H1 (cell line): ENCODE measurements at regions not wholly inside any gene's neighbourhood (a gene's known extent, or its start where the extent isn't known, plus 50 kb on each side); places are given as distances from the start of the nearest gene placed in this dataset.

Experiments
- CTCF ChIA-PET: fragments of 300-600 bp; sonication (Branson Sonifier 250); formaldehyde crosslinking; loops from one replicate; lab custom pipeline; 2021; ENCODE audit not compliant: partially characterized antibody; lab: Charles Lee
- POLR2A ChIA-PET: fragments of 300-600 bp; sonication (Branson Sonifier 250); formaldehyde crosslinking; loops from one replicate; lab custom pipeline; 2021; ENCODE audit warnings: inconsistent platforms; ENCODE audit not compliant: partially characterized antibody; lab: Charles Lee
- DNase-seq, 2 experiments: peaks; one replicate each; pipeline versions ENCODE4 v3.0.0 to v3.0.0-alpha.2; 2010 to 2022; ENCODE audit warnings: low spot score in 2 of 2, low read depth in 1 of 2, mixed read lengths in 1 of 2
- FAIRE-seq: peaks from 2 replicates; lab custom pipeline; 2011; peaks lifted over from hg19 to GRCh38; lab: Jason Lieb, UNC
- H2AFZ ChIP-seq: 2 replicates; pipeline ENCODE4 v1.8.1; 2012; ENCODE audit warnings: low read length, inconsistent platforms
- H2AK5ac ChIP-seq: 2 replicates; pipeline ENCODE4 v1.6.1; 2013; ENCODE audit warnings: low read depth, low read length
- H2BK120ac ChIP-seq: replicated peaks from 2 replicates; pipeline ENCODE3; 2013; ENCODE audit warnings: low read depth, low read length, inconsistent platforms
- H2BK12ac ChIP-seq: 2 replicates; pipeline ENCODE4 v1.6.1; 2013; ENCODE audit warnings: low read depth, low read length
- H2BK15ac ChIP-seq: 2 replicates; pipeline ENCODE4 v1.6.1; 2013; ENCODE audit warnings: low read length
- H2BK20ac ChIP-seq: 2 replicates; pipeline ENCODE4 v1.6.1; 2013; ENCODE audit warnings: low read length
- H2BK5ac ChIP-seq: 2 replicates; pipeline ENCODE4 v1.6.1; 2013; ENCODE audit warnings: low read depth, low read length
- H3K14ac ChIP-seq: 2 replicates; pipeline ENCODE4 v1.6.1; 2013; ENCODE audit warnings: inconsistent platforms; ENCODE audit not compliant: insufficient read length
- H3K18ac ChIP-seq: 2 replicates; pipeline ENCODE4 v1.6.1; 2013; ENCODE audit warnings: low read length; ENCODE audit errors: extremely low read depth
- H3K23ac ChIP-seq: 2 replicates; pipeline ENCODE4 v1.6.1; 2013; ENCODE audit warnings: inconsistent platforms; ENCODE audit not compliant: insufficient read length
- H3K23me2 ChIP-seq: 2 replicates; pipeline ENCODE4 v1.6.1; 2013; ENCODE audit warnings: low read depth, low read length
- H3K27ac ChIP-seq: 2 replicates; pipeline ENCODE4 v1.6.1; 2011; ENCODE audit warnings: low read depth, low read length, inconsistent platforms
- H3K27me3 ChIP-seq, 4 experiments: replicated peaks in 1 of 4; 1 replicate in 1 of 4; 2 replicates in 3 of 4; pipeline versions ENCODE4 v1.6.1 to v1.8.1; 2011 to 2013; ENCODE audit warnings: low read length in 3 of 4, mild to moderate bottlenecking in 3 of 4, inconsistent platforms in 2 of 4, mixed read lengths in 2 of 4, moderate library complexity in 1 of 4; ENCODE audit not compliant: control insufficient read depth in 3 of 4, insufficient read depth in 3 of 4; ENCODE audit errors: extremely low read depth in 1 of 4
- H3K36me3 ChIP-seq, 4 experiments: 2 replicates each; pipeline versions ENCODE4 v1.6.1 to v1.8.1; 2011 to 2013; ENCODE audit warnings: mild to moderate bottlenecking in 4 of 4, low read length in 3 of 4, moderate library complexity in 2 of 4, control low read depth in 1 of 4, inconsistent platforms in 1 of 4; ENCODE audit not compliant: insufficient read depth in 4 of 4, control insufficient read depth in 2 of 4
- H3K4ac ChIP-seq: replicated peaks from 2 replicates; pipeline ENCODE3; 2013; ENCODE audit warnings: low read length, low read depth, mixed read lengths, inconsistent platforms; ENCODE audit not compliant: insufficient read length
- H3K4me1 ChIP-seq, 4 experiments: replicated peaks in 1 of 4; 1 replicate in 1 of 4; 2 replicates in 3 of 4; pipeline versions ENCODE4 v1.6.1 to v1.8.1; 2011 to 2013; ENCODE audit warnings: low read length in 3 of 4, inconsistent platforms in 2 of 4, mixed read lengths in 1 of 4; ENCODE audit not compliant: insufficient read depth in 4 of 4, control insufficient read depth in 3 of 4
- H3K4me2 ChIP-seq, 2 experiments: 2 replicates each; pipeline versions ENCODE4 v1.6.1 to v1.8.1; 2011 to 2013; ENCODE audit warnings: low read depth in 2 of 2, low read length in 2 of 2, control low read depth in 1 of 2, inconsistent platforms in 1 of 2, mild to moderate bottlenecking in 1 of 2; ENCODE audit not compliant: insufficient read depth in 1 of 2
- H3K4me3 ChIP-seq, 4 experiments: fragments of 200-600, 300-600 bp in 1 of 4; sonication (generic), shearing (Covaris generic), sonication (Bioruptor Twin) in 1 of 4; 2 replicates each; pipeline versions ENCODE4 v1.5.1 to v1.8.1; 2011 to 2016; ENCODE audit warnings: low read length in 4 of 4, low read depth in 3 of 4, control low read depth in 2 of 4, inconsistent platforms in 2 of 4, mild to moderate bottlenecking in 2 of 4, mixed read lengths in 1 of 4, moderate library complexity in 1 of 4; ENCODE audit not compliant: insufficient read depth in 2 of 4; ENCODE audit errors: extremely low read depth in 1 of 4
- H3K56ac ChIP-seq: replicated peaks from 2 replicates; pipeline ENCODE3; 2013; ENCODE audit warnings: low read depth, mild to moderate bottlenecking, mixed read lengths, low read length, inconsistent platforms; ENCODE audit not compliant: insufficient read length
- H3K79me1 ChIP-seq: 2 replicates; pipeline ENCODE4 v1.6.1; 2013; ENCODE audit warnings: low read depth, low read length, control low read depth
- H3K79me2 ChIP-seq, 2 experiments: 2 replicates each; pipeline versions ENCODE4 v1.6.1 to v1.8.1; 2012 to 2013; ENCODE audit warnings: low read length in 2 of 2, mild to moderate bottlenecking in 2 of 2, inconsistent platforms in 1 of 2; ENCODE audit not compliant: insufficient read depth in 2 of 2, control insufficient read depth in 1 of 2
- H3K9ac ChIP-seq, 4 experiments: replicated peaks in 1 of 4; 1 replicate in 1 of 4; 2 replicates in 3 of 4; pipeline versions ENCODE4 v1.6.1 to v1.8.1; 2011 to 2013; ENCODE audit warnings: low read depth in 3 of 4, low read length in 3 of 4, control low read depth in 2 of 4, mild to moderate bottlenecking in 2 of 4, moderate library complexity in 2 of 4, inconsistent platforms in 1 of 4; ENCODE audit errors: extremely low read depth in 1 of 4
- H3K9me3 ChIP-seq, 2 experiments: 2 replicates each; pipeline versions ENCODE4 v1.6.1 to v1.8.1; 2012 to 2013; ENCODE audit warnings: mild to moderate bottlenecking in 2 of 2, moderate library complexity in 2 of 2, control low read depth in 1 of 2, inconsistent platforms in 1 of 2, low read depth in 1 of 2, low read length in 1 of 2, mixed read lengths in 1 of 2; ENCODE audit not compliant: insufficient read depth in 2 of 2
- H4K20me1 ChIP-seq, 2 experiments: replicated peaks in 1 of 2; 2 replicates each; pipeline versions ENCODE3 to v1.8.1; 2011 to 2013; ENCODE audit warnings: inconsistent platforms in 2 of 2, low read length in 2 of 2, mild to moderate bottlenecking in 1 of 2; ENCODE audit not compliant: insufficient read depth in 2 of 2, control insufficient read depth in 1 of 2
- H4K5ac ChIP-seq: 2 replicates; pipeline ENCODE4 v1.6.1; 2013; ENCODE audit warnings: low read length, low read depth, mixed read lengths, inconsistent platforms; ENCODE audit not compliant: insufficient read length
- H4K8ac ChIP-seq: 2 replicates; pipeline ENCODE4 v1.8.0; 2013; ENCODE audit warnings: mild to moderate bottlenecking, moderate library complexity, low read length, inconsistent platforms; ENCODE audit not compliant: insufficient read depth; ENCODE audit errors: extremely low read depth
- H4K91ac ChIP-seq: replicated peaks from 2 replicates; pipeline ENCODE3; 2013; ENCODE audit warnings: low read length, mixed read lengths, inconsistent platforms; ENCODE audit not compliant: insufficient read length
- CEBPB ChIP-seq: IDR thresholded peaks from 2 replicates; pipeline ENCODE4 v1.6.1; 2012; ENCODE audit warnings: low read depth, low read length
- CHD2 ChIP-seq: IDR thresholded peaks from 2 replicates; pipeline ENCODE4 v1.6.1; 2012; ENCODE audit warnings: low read length, improper control_type of control experiment
- CREB1 ChIP-seq: IDR thresholded peaks from 2 replicates; pipeline ENCODE4 v1.6.1; 2012; ENCODE audit warnings: inconsistent platforms
- CTBP2 ChIP-seq: IDR thresholded peaks from 2 replicates; pipeline ENCODE4 v1.7.0; 2011; ENCODE audit warnings: borderline replicate concordance, mild to moderate bottlenecking, moderate library complexity, mixed read lengths, low read length; ENCODE audit not compliant: insufficient read depth, insufficient read length
- EZH2 ChIP-seq: fragments of 200-600 bp; sonication (generic); IDR thresholded peaks from 2 replicates; pipeline ENCODE4 v1.7.1; 2012; ENCODE audit warnings: low read depth, mild to moderate bottlenecking, moderate library complexity, low read length, inconsistent platforms; ENCODE audit not compliant: severe bottlenecking
- FOSL1 ChIP-seq: IDR thresholded peaks from 2 replicates; pipeline ENCODE4 v1.6.1; 2011; ENCODE audit warnings: mild to moderate bottlenecking, low read depth, low read length, moderate library complexity; ENCODE audit not compliant: insufficient read depth
- HDAC2 ChIP-seq, 2 experiments: fragments of 300-600 bp in 1 of 2; sonication (generic) in 1 of 2; IDR thresholded peaks; 2 replicates each; pipeline ENCODE4 v1.6.1; 2011 to 2012; ENCODE audit warnings: low read depth in 2 of 2, low read length in 2 of 2, mild to moderate bottlenecking in 2 of 2, moderate library complexity in 2 of 2, borderline replicate concordance in 1 of 2, inconsistent platforms in 1 of 2
- KDM5A ChIP-seq: fragments of 200-600 bp; IDR thresholded peaks from 2 replicates; pipeline ENCODE4 v1.7.1; 2012; ENCODE audit warnings: mild to moderate bottlenecking, low read length, inconsistent platforms, mixed read lengths
- MAFK ChIP-seq: IDR thresholded peaks from 2 replicates; pipeline ENCODE4 v1.6.1; 2012; ENCODE audit warnings: low read depth, mild to moderate bottlenecking, improper control_type of control experiment, low read length
- RFX5 ChIP-seq: IDR thresholded peaks from 2 replicates; pipeline ENCODE4 v1.6.1; 2011; ENCODE audit warnings: low read depth, low read length, improper control_type of control experiment, borderline replicate concordance
- RXRA ChIP-seq: IDR thresholded peaks from 2 replicates; pipeline ENCODE4 v1.6.1; 2011; ENCODE audit warnings: low read depth, mild to moderate bottlenecking, low read length, moderate library complexity; ENCODE audit not compliant: insufficient read depth
- SP2 ChIP-seq: IDR thresholded peaks from 2 replicates; pipeline ENCODE4 v1.6.1; 2012; ENCODE audit warnings: mild to moderate bottlenecking, low read length, inconsistent platforms
- SUZ12 ChIP-seq: fragments of 200-600 bp; sonication (generic); IDR thresholded peaks from 2 replicates; pipeline ENCODE4 v1.6.1; 2012; ENCODE audit warnings: mild to moderate bottlenecking, inconsistent platforms, low read length, moderate library complexity, mixed read lengths
- TAF7 ChIP-seq: optimal IDR thresholded peaks from 2 replicates; pipeline ENCODE3; 2011; ENCODE audit warnings: low read depth, mild to moderate bottlenecking, inconsistent platforms, low read length, moderate library complexity, borderline replicate concordance
- WGBS, 2 experiments: shearing (Covaris generic) in 1 of 2; methylation state at CpG; one replicate each; pipeline versions ENCODE4 v1.1.6 to v1.1.7; 2013 to 2015; ENCODE audit warnings: low lambda C conversion rate in 2 of 2, mixed read lengths in 2 of 2, inconsistent platforms in 1 of 2, low coverage in 1 of 2, missing lambda C conversion rate in 1 of 2; ENCODE audit not compliant: insufficient replicate concordance in 2 of 2, insufficient coverage in 1 of 2, insufficient read length in 1 of 2; ENCODE audit errors: extremely low coverage in 1 of 2, missing lambda C conversion rate in 1 of 2; 5-methylcytosine and 5-hydroxymethylcytosine counted together

DNA sequence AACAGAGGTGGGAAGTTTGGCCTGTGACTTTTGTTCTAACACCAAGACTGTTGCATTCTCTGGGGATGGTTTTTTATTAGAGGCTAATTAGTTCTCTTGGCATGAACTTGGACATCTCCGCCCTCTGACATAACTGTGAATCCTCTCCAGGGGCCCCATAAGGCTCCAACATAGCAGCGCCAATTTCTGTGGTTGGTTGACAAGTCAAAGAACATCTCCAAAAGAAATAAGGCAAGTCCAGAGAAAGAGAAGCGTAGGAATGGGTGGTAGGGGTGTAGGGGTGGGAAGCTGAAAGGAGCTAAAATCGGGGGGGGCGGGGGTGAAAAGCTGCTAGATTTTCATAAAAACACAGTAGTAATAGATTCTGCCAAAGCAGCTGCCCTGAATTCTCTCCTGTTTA, 81.0 kb upstream of the DAB2 start:
- TF ChIP-seq EZH2 = no peak
- TF ChIP-seq KDM5A = no peak
- no peak for TF ChIP-seq RXRA
- TF ChIP-seq CREB1 = no peak
- TF ChIP-seq CHD2 = no peak
- TF ChIP-seq CTBP2 = no peak
- TF ChIP-seq HDAC2 (IDR thresholded peaks at IDR 0.05; ENCODE audit: borderline replicate concordance in 1 of 2, low read depth in 2 of 2, low read length in 2 of 2) = no peak
- no peak for TF ChIP-seq MAFK
- TF ChIP-seq CEBPB = no peak
- TF ChIP-seq SUZ12 = no peak
- TF ChIP-seq RFX5 = no peak
- no peak for TF ChIP-seq SP2
- TF ChIP-seq FOSL1 = no peak
- no peak for TF ChIP-seq TAF7
- DNase-seq = no peak
- Histone ChIP-seq H3K56ac (no peak overlapping the region), H4K91ac (no peak overlapping the region), H3K23me2 (no peaks in the 10 kb centered on the region), H3K36me3 (no peaks in the 10 kb centered on the region), H3K23ac (no peak overlapping the region), H3K14ac (no peak overlapping the region), H2AFZ (no peak overlapping the region), H3K4me1 (no peaks in the 10 kb centered on the region), H4K20me1 (no peaks in the 10 kb centered on the region), H2BK15ac (no peak overlapping the region), H3K18ac (no peak overlapping the region), H3K4me3 (no peak overlapping the region), H3K79me1 (no peaks in the 10 kb centered on the region), H3K9me3 (no peaks in the 10 kb centered on the region), H2BK20ac (no peak overlapping the region), H3K27me3 (no peaks in the 10 kb centered on the region), H3K9ac (no peak overlapping the region), H4K8ac (no peak overlapping the region), H3K27ac (no peak overlapping the region), H3K4me2 (no peak overlapping the region), H2BK12ac (no peak overlapping the region), H3K79me2 (no peaks in the 10 kb centered on the region), H2AK5ac (no peak overlapping the region), H2BK5ac (no peak overlapping the region), H3K4ac (no peak overlapping the region), H4K5ac (no peak overlapping the region), H2BK120ac (no peak overlapping the region)
- POLR2A ChIA-PET = no interaction called here
- CTCF ChIA-PET = interaction anchor here (1.2 kb wide), 1 partner anchor 81 kb away, joined by 5 read pairs; the partner anchor contains the start of gene DAB2
- 68% methylated on average over 5 of the region's 5 CpGs; no CpG with 5 or more reads in 1 of the 2 experiments for WGBS, 2 experiments
- FAIRE-seq = no peak
